Neuronal stem cell (in vitro differentiated cells): ENCODE measurements at regions not wholly inside any gene's neighbourhood (a gene's known extent, or its start where the extent isn't known, plus 50 kb on each side); places are given as distances from the start of the nearest gene placed in this dataset.
"Not testable (repeated sequence)": the region's sequence is repeated elsewhere in the genome, so short reads cannot be mapped to it uniquely, and the experiment has no call there.

ENCODE experiments used
- DNase-seq: peaks from one replicate; pipeline ENCODE4 v3.0.0-alpha.2; 2013; ENCODE audit warnings: low spot score
- H2AFZ ChIP-seq: one replicate; pipeline ENCODE4 v1.6.1; 2013; ENCODE audit warnings: mild to moderate bottlenecking, low read length, inconsistent platforms
- H2AK5ac ChIP-seq: 2 replicates; pipeline ENCODE4 v1.6.1; 2013; ENCODE audit warnings: low read depth, mild to moderate bottlenecking, inconsistent platforms, low read length, moderate library complexity, mixed read lengths
- H2BK120ac ChIP-seq: 2 replicates; pipeline ENCODE4 v1.6.1; 2013; ENCODE audit warnings: low read depth, mild to moderate bottlenecking, inconsistent platforms, low read length, moderate library complexity, mixed read lengths
- H2BK12ac ChIP-seq: one replicate; pipeline ENCODE4 v1.6.1; 2013; ENCODE audit warnings: low read length, inconsistent platforms
- H2BK15ac ChIP-seq: 2 replicates; pipeline ENCODE4 v1.6.1; 2013; ENCODE audit warnings: mild to moderate bottlenecking, low read length, inconsistent platforms, mixed read lengths
- H2BK5ac ChIP-seq: one replicate; pipeline ENCODE4 v1.6.1; 2013; ENCODE audit warnings: inconsistent platforms, mild to moderate bottlenecking, low read length, moderate library complexity
- H3K14ac ChIP-seq: one replicate; pipeline ENCODE4 v1.6.1; 2013; ENCODE audit warnings: low read length, inconsistent platforms
- H3K18ac ChIP-seq: 2 replicates; pipeline ENCODE4 v1.6.1; 2013; ENCODE audit warnings: low read length, inconsistent platforms
- H3K23ac ChIP-seq: 2 replicates; pipeline ENCODE4 v1.6.1; 2013; ENCODE audit warnings: low read depth, mild to moderate bottlenecking, mixed read lengths, low read length, inconsistent platforms; ENCODE audit not compliant: poor library complexity
- H3K27ac ChIP-seq: replicated peaks from 3 replicates; pipeline ENCODE4 v1.5.1; 2013; ENCODE audit warnings: low read length, inconsistent platforms
- H3K27me3 ChIP-seq, 3 experiments: 2 replicates each; pipeline ENCODE4 v1.6.1; 2013; ENCODE audit warnings: low read length in 3 of 3, mild to moderate bottlenecking in 2 of 3, inconsistent platforms in 1 of 3, low read depth in 1 of 3, mixed read lengths in 1 of 3, moderate library complexity in 1 of 3; ENCODE audit not compliant: control insufficient read depth in 3 of 3, insufficient read depth in 3 of 3
- H3K36me3 ChIP-seq, 2 donors: replicated peaks in 1 of 2; 2 replicates each; pipeline ENCODE4 v1.6.1; 2013; ENCODE audit warnings: low read length in 2 of 2; ENCODE audit not compliant: control insufficient read depth in 2 of 2, insufficient read depth in 2 of 2
- H3K4ac ChIP-seq: 2 replicates; pipeline ENCODE4 v1.6.1; 2013; ENCODE audit warnings: inconsistent platforms, mild to moderate bottlenecking, low read length, moderate library complexity
- H3K4me1 ChIP-seq, 2 donors: 1 replicate in 1 of 2; 2 replicates in 1 of 2; pipeline ENCODE4 v1.6.1; 2013; ENCODE audit warnings: low read length in 2 of 2, low read depth in 1 of 2; ENCODE audit not compliant: control insufficient read depth in 2 of 2, insufficient read depth in 1 of 2
- H3K4me2 ChIP-seq: one replicate; pipeline ENCODE4 v1.6.1; 2013; ENCODE audit warnings: mild to moderate bottlenecking, low read length, inconsistent platforms; ENCODE audit not compliant: insufficient read depth, poor library complexity, severe bottlenecking
- H3K4me3 ChIP-seq, 2 donors: 2 replicates each; pipeline ENCODE4 v1.5.1; 2013; ENCODE audit warnings: low read length in 2 of 2, mild to moderate bottlenecking in 2 of 2, inconsistent platforms in 1 of 2, moderate library complexity in 1 of 2
- H3K79me1 ChIP-seq: one replicate; pipeline ENCODE4 v1.6.1; 2013; ENCODE audit warnings: low read depth, mild to moderate bottlenecking, inconsistent platforms, low read length, moderate library complexity
- H3K9ac ChIP-seq: one replicate; pipeline ENCODE4 v1.6.1; 2013; ENCODE audit warnings: mild to moderate bottlenecking, low read depth, low read length, inconsistent platforms; ENCODE audit not compliant: poor library complexity
- H3K9me3 ChIP-seq, 2 donors: replicated peaks in 1 of 2; 2 replicates each; pipeline versions ENCODE3 to v1.6.1; 2013; ENCODE audit warnings: low read length in 2 of 2, mild to moderate bottlenecking in 2 of 2, inconsistent platforms in 1 of 2, low read depth in 1 of 2, mixed read lengths in 1 of 2, moderate library complexity in 1 of 2; ENCODE audit not compliant: control insufficient read depth in 2 of 2, insufficient read depth in 1 of 2
- H4K8ac ChIP-seq: one replicate; pipeline ENCODE4 v1.6.1; 2013; ENCODE audit warnings: low read depth, mild to moderate bottlenecking, inconsistent platforms, low read length, moderate library complexity
- H4K91ac ChIP-seq: one replicate; pipeline ENCODE4 v1.6.1; 2013; ENCODE audit warnings: low read length, low read depth, mild to moderate bottlenecking, inconsistent platforms; ENCODE audit not compliant: poor library complexity
- WGBS, 2 donors: extraction: QIAGEN DNeasy Blood & Tissue Kit; methylation state at CpG; one replicate each; pipeline ENCODE4 v1.1.7; 2013; ENCODE audit warnings: missing lambda C conversion rate in 2 of 2, mixed read lengths in 1 of 2; ENCODE audit not compliant: insufficient read length in 2 of 2, insufficient replicate concordance in 1 of 2; ENCODE audit errors: extremely low coverage in 2 of 2; 5-methylcytosine and 5-hydroxymethylcytosine counted together

GRCh38 chr15:100771746-100772145 is 107.9 kb upstream of the ALDH1A3 start:
- H3K4me2 ChIP-seq, result no peak overlapping the region
- WGBS, 2 donors, result no CpG with 5 or more reads among the region's 4 CpGs
- H3K23ac ChIP-seq, result no peak overlapping the region
- no peak overlapping the region for H3K4me3 ChIP-seq
- H3K14ac ChIP-seq, result no peak overlapping the region
- no peak overlapping the region for H2BK15ac ChIP-seq
- H2BK5ac ChIP-seq, result no peak overlapping the region
- H3K36me3 ChIP-seq, result no peaks in the 10 kb centered on the region
- peaks cover 0 to 8% of the 10 kb centered on the region in 2 donors for H3K9me3 ChIP-seq
- no peak overlapping the region for H4K91ac ChIP-seq
- H2AK5ac ChIP-seq, result no peak overlapping the region
- H2AFZ ChIP-seq, result no peak overlapping the region
- H3K4me1 ChIP-seq, result peaks cover 0 to 9% of the 10 kb centered on the region in 2 donors
- no peak for DNase-seq
- H3K4ac ChIP-seq, result no peak overlapping the region
- no peak overlapping the region for H3K27ac ChIP-seq
- peak overlapping the region; percentile 2 for H3K18ac ChIP-seq
- no peak overlapping the region for H2BK120ac ChIP-seq
- H3K9ac ChIP-seq, result no peak overlapping the region
- H2BK12ac ChIP-seq, result no peak overlapping the region
- no peaks in the 10 kb centered on the region for H3K27me3 ChIP-seq
- no peak overlapping the region for H4K8ac ChIP-seq
- H3K79me1 ChIP-seq, result no peaks in the 10 kb centered on the region

DNA sequence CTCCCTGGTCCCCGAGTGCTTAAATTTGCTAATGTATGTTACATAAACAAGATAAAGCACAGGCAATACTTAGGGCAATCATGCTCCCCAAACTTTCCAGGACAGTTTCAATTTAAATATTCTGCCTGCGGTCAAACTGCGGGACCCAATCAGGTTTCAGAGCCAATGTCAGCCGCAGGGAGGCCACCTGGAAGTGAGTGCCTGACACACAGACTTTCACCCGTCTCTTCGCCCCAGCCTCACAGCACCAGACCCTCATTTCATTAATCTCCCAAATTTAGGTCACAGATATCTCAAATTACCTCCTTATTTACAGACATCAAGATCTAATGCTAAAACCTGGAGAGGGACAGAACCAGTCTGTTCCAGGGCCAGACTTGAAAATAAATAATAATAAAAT is 107.2 kb upstream of the ALDH1A3 start:
- no peak overlapping the region for H2BK120ac ChIP-seq
- H3K23ac ChIP-seq, result no peak overlapping the region
- H3K14ac ChIP-seq, result no peak overlapping the region
- no peak overlapping the region for H4K91ac ChIP-seq
- no peak overlapping the region for H3K9ac ChIP-seq
- no CpG with 5 or more reads among the region's 6 CpGs for WGBS, 2 donors
- H3K4me2 ChIP-seq, result no peak overlapping the region
- H3K18ac ChIP-seq, result peak overlapping the region; percentile 42
- H3K36me3 ChIP-seq, result no peaks in the 10 kb centered on the region
- no peak overlapping the region for H2BK5ac ChIP-seq
- DNase-seq, result no peak
- peaks cover 0 to 9% of the 10 kb centered on the region in 2 donors for H3K4me1 ChIP-seq
- no peak overlapping the region for H3K27ac ChIP-seq
- no peak overlapping the region for H2BK15ac ChIP-seq
- H3K27me3 ChIP-seq, result no peaks in the 10 kb centered on the region
- no peak overlapping the region for H2AK5ac ChIP-seq
- H3K4me3 ChIP-seq, result no peak overlapping the region
- no peaks in the 10 kb centered on the region for H3K79me1 ChIP-seq
- no peak overlapping the region for H3K4ac ChIP-seq
- no peak overlapping the region for H2BK12ac ChIP-seq
- H4K8ac ChIP-seq, result no peak overlapping the region
- no peak overlapping the region for H2AFZ ChIP-seq
- peaks cover 0 to 8% of the 10 kb centered on the region in 2 donors for H3K9me3 ChIP-seq

- Histone ChIP-seq H2BK5ac (no peak overlapping the region), H2BK15ac (no peak overlapping the region), H2BK12ac (no peak overlapping the region), H3K4me3 (no peak overlapping the region), H3K36me3 (no peaks in the 10 kb centered on the region), H2AK5ac (no peak overlapping the region), H4K8ac (no peak overlapping the region), H3K79me1 (no peaks in the 10 kb centered on the region), H3K27ac (peak overlapping the region; percentile 18), H3K27me3 (no peaks in the 10 kb centered on the region), H2BK120ac (no peak overlapping the region), H3K23ac (no peak overlapping the region), H3K18ac (peak overlapping the region; percentile 27), H3K9me3 (peaks cover 0 to 8% of the 10 kb centered on the region in 2 donors), H3K4me1 (peaks cover 0 to 9% of the 10 kb centered on the region in 2 donors), H2AFZ (no peak overlapping the region), H3K9ac (no peak overlapping the region), H3K14ac (no peak overlapping the region), H3K4ac (no peak overlapping the region), H4K91ac (no peak overlapping the region), H3K4me2 (no peak overlapping the region)
- no CpG with 5 or more reads among the region's 9 CpGs for WGBS, 2 donors
- peak; percentile 14 for DNase-seq
These were observed 106.6 kb upstream of the ALDH1A3 start for GRCh38 chr15:100772892-100773520.

DNA sequence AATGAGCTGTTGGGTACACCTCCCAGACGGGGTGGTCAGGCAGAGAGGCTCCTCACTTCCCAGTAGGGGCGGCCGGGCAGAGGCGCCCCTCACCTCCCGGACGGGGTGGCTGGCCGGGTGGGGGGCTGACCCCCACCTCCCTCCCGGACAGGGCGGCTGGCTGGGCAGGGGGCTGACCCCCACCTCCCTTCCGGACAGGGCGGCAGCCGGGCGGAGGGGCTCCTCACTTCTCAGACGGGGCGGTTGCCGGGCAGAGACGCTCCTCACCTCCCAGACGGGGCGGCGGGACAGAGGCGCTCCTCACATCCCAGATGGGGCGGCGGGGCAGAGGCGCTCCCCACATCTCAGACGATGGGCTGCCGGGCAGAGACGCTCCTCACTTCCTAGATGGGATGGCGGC is 105.6 kb upstream of the ALDH1A3 start:
- not testable (repeated sequence) for H3K9ac ChIP-seq, H4K91ac ChIP-seq, H3K27me3 ChIP-seq, H3K4me3 ChIP-seq, H3K18ac ChIP-seq, H3K27ac ChIP-seq, H3K36me3 ChIP-seq, H3K23ac ChIP-seq, H2BK15ac ChIP-seq, DNase-seq, H3K9me3 ChIP-seq, H3K14ac ChIP-seq, H3K4me2 ChIP-seq, H2BK5ac ChIP-seq, H3K79me1 ChIP-seq, H3K4ac ChIP-seq, H2AFZ ChIP-seq, H4K8ac ChIP-seq, H3K4me1 ChIP-seq, H2AK5ac ChIP-seq, H2BK12ac ChIP-seq, H2BK120ac ChIP-seq
- no CpG with 5 or more reads among the region's 28 CpGs for WGBS, 2 donors
